ENCODE measurements at regions not wholly inside any gene's neighbourhood (a gene's known extent, or its start where the extent isn't known, plus 50 kb on each side); places are given as distances from the start of the nearest gene placed in this dataset.
"Not testable (repeated sequence)": the region's sequence is repeated elsewhere in the genome, so short reads cannot be mapped to it uniquely, and the experiment has no call there.

GRCh38 chr6:140790109-140790508 lies 1342.6 kb upstream of the GJE1 start:
- no peak for DNase-seq (ENCODE audit: low read depth in 2 of 3, low spot score in 1 of 3)

GRCh38 chr6:140789466-140789865 lies 1343.3 kb upstream of the GJE1 start:
- no peak for DNase-seq (ENCODE audit: low read depth in 2 of 3, low spot score in 1 of 3)

GRCh38 chr6:140785926-140786325 lies 1346.8 kb upstream of the GJE1 start:
- no peak for DNase-seq (ENCODE audit: low read depth in 2 of 3, low spot score in 1 of 3)

GRCh38 chr6:140784573-140784972 lies 1348.2 kb upstream of the GJE1 start:
- DNase-seq (ENCODE audit: low read depth in 2 of 3, low spot score in 1 of 3), result no peak

DNA sequence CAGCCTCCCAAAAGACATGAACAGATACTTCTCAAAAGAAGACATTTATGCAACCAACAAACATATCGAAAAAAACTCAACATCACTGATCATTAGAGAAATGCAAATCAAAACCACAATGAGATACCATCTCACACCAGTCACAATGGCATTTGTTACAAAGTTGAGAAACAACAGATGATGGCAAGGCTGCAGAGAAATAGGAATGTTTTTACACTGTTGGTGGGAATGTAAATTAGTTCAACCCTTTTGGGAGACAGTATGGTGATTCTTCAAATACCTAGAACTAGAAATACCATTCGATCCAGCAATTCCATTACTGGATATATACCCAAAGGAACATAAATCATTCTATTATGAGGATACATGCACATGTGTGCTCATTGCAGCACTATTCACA lies 1349.2 kb upstream of the GJE1 start:
- not testable (repeated sequence) for DNase-seq (ENCODE audit: low read depth in 2 of 3, low spot score in 1 of 3)

DNA sequence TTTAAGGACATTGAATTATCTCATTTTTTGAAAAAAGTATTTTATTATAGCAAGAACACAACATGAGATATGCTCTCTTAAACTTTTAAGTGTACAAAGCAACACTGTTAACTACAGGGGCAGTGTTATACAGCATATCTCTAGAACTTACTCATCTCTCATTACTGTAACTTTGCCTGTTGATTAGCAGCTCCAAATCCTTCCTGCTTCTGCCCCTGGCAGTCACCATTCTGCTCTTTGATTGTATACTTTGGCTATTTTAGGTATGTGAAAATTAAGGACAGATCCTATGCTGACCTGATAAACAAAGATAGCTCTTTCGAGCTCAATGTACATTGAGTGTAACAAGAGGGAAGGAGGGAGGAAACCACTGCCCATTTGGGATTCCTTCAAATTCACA lies 1349.8 kb upstream of the GJE1 start:
- no peak for DNase-seq (ENCODE audit: low read depth in 2 of 3, low spot score in 1 of 3)

GRCh38 chr6:140779991-140780596 lies 1352.6 kb upstream of the GJE1 start:
- no peak for DNase-seq (ENCODE audit: low read depth in 2 of 3, low spot score in 1 of 3)

- DNase-seq (ENCODE audit: low read depth in 2 of 3, low spot score in 1 of 3), result no peak
These were observed 1353.4 kb upstream of the GJE1 start for GRCh38 chr6:140779341-140779740.

GRCh38 chr6:140777780-140778179 lies 1354.9 kb upstream of the GJE1 start:
- DNase-seq (ENCODE audit: low read depth in 2 of 3, low spot score in 1 of 3), result no peak

DNA sequence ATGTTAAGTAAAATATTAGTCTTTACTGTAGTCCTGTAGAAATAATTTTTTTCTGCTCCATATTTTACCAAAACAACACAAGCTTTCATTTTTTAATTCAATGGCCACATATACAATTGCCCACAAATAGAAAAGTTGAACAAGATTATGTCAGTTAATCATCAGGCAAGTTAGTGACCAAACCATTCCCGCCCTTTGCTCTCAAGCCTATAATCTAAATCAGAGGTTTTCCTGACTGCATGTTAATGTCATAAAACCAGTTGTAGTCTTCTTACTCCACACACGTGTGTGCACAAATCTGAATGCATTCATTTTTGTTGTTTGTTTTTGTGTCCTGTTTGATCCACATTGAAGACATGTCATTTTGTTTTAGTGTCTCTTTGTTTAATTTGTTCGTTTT lies 1357.7 kb upstream of the GJE1 start:
- no peak for DNase-seq (ENCODE audit: low read depth in 2 of 3, low spot score in 1 of 3)

DNA sequence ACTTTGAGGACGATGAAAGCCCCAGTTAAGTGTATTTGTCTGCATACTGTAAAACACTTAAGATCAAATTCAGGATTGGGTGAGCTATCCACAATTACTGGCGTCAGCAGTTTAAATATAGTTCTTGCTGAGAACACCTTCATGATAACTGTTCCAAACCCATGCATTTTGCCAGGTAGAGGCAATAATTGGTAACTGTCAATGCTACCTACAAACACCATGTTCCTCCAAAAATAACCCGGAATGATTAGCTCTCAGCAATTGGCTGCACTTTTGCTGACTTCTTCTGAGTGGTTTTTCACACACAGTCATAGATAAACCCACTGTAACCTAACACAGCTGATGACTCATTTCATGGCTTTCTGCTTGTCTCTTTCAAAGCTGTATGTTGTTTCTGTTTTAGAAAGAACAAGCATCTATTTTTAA lies 1358.6 kb upstream of the GJE1 start:
- no peak for DNase-seq (ENCODE audit: low read depth in 2 of 3, low spot score in 1 of 3)

DNA sequence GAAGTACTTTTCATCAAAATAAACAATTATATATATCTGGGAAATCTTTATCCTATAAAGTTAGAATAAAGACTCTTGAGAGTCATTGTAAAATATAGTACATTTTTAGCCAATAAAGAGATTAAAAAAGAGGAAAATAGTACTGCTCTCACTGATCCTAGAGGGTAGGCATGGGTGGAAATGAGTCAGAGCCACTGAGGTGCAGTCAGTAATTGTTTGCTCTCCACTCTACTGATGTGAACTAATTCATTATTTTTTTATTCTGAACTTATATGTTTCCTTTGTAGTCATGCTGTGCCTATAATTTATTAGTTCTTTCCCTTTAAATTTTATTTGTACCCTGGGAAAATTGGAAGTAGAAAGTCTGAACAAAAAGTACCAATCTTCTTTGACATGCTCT lies 1359.4 kb upstream of the GJE1 start:
- no peak for DNase-seq (ENCODE audit: low read depth in 2 of 3, low spot score in 1 of 3)

DNA sequence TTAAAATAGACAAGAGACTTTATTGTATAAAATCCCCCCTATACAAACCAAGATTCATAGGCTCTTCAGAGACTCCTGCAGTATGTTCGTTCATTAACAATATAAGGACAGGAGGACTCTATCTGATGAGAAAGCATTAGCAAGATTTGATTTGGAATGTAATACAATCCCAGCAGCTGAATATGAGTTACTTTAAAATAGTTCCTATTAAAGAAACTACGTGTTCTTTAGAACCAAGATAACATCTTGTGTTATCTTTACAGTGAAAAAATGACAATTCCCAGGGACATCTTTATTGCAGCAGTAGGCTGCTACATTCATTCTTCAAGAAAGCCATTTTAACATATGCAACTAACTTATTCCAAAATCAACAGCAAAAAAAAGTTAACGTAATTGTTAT lies 1360.1 kb upstream of the GJE1 start:
- DNase-seq (ENCODE audit: low read depth in 2 of 3, low spot score in 1 of 3), result no peak

- no peak for DNase-seq (ENCODE audit: low read depth in 2 of 3, low spot score in 1 of 3)
These were observed 1364.6 kb upstream of the GJE1 start for GRCh38 chr6:140768133-140768532.

GRCh38 chr6:140766999-140767398 lies 1365.7 kb upstream of the GJE1 start:
- DNase-seq (ENCODE audit: low read depth in 2 of 3, low spot score in 1 of 3), result no peak

DNA sequence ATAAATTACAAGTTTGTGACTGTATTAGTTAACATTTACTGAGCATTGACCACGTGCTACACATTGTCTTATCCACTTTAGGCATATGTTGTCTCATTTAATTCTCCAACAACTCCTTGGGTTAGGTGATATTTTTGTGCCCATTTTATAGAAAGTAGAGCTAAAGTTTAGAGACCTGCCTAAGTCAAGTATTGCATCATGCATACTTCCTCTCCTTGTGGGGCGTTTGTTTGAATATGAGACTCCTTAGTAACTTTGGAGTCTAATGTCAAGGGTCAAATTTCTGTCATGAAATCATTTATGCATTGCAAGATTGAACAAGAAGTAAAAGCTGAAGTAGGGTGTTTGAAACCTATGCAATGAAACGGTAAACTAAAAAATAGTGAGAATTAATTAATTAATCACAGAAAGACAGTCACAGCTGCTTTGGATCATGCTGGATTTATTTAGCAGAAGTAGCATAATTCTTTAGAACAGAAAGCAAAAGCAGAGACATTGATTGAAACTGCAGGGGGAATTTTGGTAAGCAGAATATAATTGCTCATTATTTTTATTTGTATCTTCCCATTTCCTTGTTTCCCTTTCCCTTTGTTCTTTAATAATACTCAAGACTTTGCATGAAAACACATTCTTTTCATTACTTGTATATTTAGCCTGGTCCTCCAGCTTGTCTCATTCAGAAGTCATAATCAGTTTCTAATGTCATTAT lies 1374.4 kb upstream of the GJE1 start:
- DNase-seq (ENCODE audit: low read depth in 2 of 3, low spot score in 1 of 3), result no peak

DNA sequence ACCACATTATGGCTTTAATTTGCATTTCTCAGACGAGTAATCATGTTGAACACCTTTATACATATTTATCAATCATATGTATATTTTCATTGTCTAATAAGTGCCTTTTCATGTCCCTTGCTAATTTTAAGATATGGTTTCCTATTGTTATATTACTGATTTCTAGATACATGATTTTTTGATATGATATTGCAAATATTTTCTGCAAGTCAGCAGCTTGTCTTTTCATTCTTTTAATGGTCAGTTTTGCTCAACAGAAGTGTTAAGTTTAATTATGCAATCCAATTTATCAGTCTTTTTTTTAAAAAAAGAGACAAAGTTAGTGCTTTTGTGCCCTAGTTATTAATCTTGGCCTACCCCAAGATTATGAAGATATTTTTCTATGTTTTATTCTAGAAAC lies 1377.8 kb upstream of the CITED2 start:
- DNase-seq (ENCODE audit: low read depth in 2 of 3, low spot score in 1 of 3), result no peak

- no peak for DNase-seq (ENCODE audit: low read depth in 2 of 3, low spot score in 1 of 3)
These were observed 1372.7 kb upstream of the CITED2 start for GRCh38 chr6:140747114-140747513.

GRCh38 chr6:140744659-140745320 lies 1370.3 kb upstream of the CITED2 start:
- no peak for DNase-seq (ENCODE audit: low read depth in 2 of 3, low spot score in 1 of 3)

DNA sequence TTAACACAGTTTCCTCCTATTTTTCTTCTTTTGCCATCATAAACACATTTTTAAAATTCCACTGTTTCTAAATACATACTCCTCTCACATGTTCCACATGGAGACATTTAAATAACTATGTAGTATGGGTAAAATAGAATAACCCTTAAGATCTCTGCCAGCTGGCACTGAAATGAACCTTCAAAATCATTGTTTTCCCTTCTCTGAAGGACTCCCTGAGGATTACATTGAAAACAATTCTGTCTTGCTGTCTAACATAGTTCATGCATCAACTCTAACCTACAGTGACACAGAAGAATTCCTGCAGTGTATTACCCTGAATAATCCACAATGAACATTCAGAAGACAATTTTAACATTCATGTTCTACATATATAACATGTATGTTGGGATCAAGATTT lies 1361.8 kb upstream of the CITED2 start:
- no peak for DNase-seq (ENCODE audit: low read depth in 2 of 3, low spot score in 1 of 3)

DNA sequence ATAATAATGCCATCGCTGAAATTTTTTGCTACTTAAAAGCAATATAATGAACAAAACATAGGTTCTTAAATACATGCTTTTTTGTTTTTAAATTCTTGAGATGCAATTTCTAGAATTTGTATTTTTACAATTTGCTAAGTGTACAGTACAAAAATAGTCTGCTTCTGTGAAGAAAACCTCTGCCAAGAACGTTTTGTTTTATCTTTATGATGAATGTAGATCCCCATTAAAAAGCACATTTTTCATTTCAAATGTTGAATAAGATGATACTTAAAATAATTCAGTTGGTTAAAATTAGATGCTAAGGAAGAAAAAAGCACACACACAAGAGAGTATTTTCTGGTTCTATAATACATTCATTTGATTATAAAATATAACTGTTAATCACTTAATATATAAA lies 1358.5 kb upstream of the CITED2 start:
- DNase-seq (ENCODE audit: low read depth in 2 of 3, low spot score in 1 of 3), result no peak

DNA sequence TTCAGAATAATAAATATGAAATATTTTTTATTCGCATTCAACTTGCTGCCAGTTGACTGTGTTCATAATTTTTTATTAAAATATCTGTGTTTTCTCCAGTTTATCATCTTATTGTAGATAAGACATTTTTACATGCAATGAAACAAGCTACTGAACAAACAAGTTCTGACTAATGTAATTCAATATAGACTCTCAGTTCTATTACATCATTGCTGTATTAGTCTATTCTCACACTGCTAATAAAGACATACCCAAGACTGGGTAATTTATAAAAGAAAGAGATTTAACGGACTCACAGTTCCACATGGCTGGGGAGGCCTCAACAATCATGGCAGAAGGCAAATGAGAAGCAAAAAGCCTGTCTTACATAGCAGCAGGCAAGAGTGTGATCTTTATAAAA lies 1357.7 kb upstream of the CITED2 start:
- DNase-seq (ENCODE audit: low read depth in 2 of 3, low spot score in 1 of 3), result no peak

DNA sequence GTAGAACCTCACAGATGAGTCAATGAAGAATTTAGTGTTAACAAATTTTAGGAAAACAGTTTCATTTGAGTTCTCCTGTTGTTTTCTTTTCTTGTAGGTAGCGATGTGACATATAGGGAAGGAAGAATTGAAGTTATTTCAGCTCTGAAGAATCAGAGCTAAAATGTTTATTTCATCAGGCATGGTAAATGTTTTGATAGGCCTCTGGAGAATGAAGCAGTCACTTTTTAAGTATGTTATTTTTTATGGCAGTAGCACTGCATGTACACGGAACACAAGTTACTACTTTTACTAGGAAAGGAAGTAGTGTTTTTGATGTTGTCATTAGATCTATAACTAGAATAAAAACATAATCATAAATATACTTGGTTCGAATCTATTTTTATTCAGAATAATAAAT lies 1357.3 kb upstream of the CITED2 start:
- no peak for DNase-seq (ENCODE audit: low read depth in 2 of 3, low spot score in 1 of 3)

Data from stimulated activated CD4-positive, alpha-beta T cell treated with anti-CD3 and anti-CD28 coated beads, Interleukin-12 subunit alpha, Interleukin-12 subunit beta, amount 100 ng/mL, for 48 hours (primary cell).